NCI-H524 (cell line): ENCODE measurements at regions not wholly inside any gene's neighbourhood (a gene's known extent, or its start where the extent isn't known, plus 50 kb on each side); places are given as distances from the start of the nearest gene placed in this dataset.
"Not testable (repeated sequence)": the region's sequence is repeated elsewhere in the genome, so short reads cannot be mapped to it uniquely, and the experiment has no call there.

ENCODE experiments used
- DNase-seq, 2 experiments: peaks; one replicate each; lab custom pipeline; 2025; lab: John Stamatoyannopoulos, UW

DNA sequence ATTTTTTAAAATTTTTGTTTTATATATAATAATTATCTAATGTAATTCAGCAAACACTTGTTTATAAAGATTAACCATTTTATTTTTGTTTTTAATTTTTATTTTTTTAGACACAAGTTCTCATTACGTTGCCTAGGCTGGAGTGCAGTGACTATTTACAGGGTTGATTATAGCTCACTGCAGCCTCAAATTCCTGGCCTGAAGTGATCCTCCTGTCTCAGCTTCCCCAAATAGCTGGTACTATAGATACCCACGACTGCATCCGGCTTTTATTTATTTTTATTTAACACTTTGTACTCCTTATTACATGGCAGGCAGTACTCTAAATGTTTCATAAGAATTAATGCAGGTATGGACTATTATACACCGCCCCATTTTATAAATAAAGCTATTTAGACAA, 288.7 kb downstream of the MDFIC start:
- no peak for DNase-seq

DNA sequence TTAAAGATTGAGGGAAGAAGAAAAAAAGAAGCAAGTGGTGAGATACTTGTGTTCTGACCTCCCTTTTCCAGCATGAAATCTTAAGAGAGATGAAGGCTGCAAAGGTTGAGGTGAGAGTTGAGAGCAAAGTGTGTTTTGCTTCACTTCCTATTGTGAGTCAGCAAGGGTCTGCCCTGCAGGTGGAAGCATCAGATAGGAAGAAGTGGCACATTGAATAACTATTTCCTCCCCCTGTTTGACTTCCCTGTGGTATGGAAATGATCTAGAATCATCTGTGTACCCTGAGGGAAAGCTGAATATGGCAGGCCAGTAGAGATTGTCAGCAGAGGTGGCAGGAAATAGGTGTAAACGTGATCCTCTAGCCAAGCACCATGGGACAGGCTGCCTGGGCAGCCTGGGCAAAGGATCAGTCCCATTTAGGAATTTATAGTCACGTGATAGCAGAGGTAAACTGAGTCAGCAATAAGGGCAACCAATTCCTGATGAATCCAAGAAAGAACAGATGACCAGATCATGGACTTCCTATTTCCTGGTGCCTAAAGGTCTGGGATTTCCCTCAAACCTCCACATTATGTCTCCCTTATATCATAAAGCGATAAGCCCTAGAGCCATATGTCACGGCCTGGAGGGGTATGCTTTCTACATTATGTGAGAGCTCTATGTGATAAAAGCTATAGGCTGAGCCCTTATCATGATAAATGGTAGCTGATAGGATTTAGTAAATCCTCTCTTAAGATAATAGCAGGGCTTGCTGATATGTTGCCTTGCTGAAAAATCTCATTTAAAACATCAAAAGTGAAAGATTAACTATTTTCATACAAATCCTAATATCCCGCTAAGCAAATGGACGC, 287.0 kb downstream of the MDFIC start:
- peak in 1 of 2 experiments; percentile 52 for DNase-seq

DNA sequence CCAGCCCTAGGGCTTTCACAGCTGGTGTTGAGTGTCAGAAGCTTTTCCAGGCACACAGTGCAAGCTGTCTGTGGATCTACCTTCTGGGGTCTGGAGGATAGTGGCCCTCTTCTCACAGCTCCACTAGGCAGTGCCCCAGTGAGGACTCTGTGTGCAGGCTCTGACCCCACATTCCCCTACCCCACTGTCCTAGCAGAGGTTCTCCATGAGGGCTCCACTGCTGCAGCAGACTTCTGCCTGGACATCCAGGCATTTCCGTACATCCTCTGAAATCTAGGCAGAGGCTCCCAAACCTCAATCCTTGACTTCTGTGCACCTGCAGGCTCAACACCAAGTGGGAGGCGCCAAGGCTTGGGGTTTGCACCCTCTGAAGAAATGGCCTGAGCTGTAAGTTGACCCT, 284.5 kb downstream of the MDFIC start:
- DNase-seq = not testable (repeated sequence)

DNA sequence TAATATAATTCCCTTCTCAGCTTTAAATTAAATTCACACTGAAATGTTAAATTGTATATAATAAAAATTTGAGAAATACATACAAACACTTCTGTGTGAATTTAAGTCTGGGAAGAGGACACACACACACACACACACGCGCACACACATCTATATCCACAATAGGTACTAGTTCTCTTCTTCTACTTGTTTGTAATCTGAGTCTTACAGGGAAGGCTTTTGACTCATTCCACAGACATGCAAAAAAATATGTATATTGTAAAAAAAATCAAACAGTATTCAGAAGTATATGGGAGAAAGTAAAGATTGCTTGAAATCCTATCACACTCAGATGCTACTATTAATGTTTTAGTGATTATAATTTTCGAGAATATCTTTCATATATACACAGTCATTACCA, 276.2 kb downstream of the MDFIC start:
- no peak for DNase-seq

DNA sequence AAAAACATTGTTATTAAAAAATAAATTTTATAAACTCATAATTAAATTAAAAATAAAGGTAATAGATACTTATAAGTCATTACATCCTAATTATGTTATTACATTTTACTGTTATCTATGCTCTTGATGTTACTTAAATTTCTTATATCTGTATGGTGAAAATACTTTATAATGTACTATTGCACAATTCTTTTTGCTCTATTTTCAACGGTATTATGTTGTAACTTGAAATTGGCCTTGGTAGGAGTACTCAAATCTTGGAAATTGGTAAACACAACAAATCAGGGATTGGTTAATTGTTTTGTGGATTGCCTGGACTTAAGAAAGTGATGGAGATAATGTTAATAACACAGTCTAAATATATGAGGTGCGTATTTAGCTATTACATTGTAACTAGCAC, 273.3 kb downstream of the MDFIC start:
- DNase-seq = no peak

DNA sequence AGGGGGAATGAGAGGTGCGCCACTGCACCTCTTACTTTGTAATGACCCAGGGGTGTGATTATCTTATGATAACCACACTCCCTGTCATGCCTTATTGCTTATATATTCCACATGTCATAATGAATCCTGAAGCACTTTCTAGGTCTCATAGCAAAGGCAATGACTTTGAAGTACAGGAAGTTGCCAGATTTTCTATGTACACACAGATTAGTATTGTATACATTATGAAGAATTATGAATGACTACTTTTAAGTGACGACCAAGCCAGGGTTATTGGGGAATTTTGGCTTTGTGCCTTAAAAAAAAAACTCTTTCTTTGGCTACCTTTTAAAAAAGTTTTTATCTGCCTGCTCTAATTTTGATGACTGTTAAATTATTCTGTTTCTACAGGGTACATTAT, 269.6 kb downstream of the MDFIC start:
- DNase-seq = no peak

DNA sequence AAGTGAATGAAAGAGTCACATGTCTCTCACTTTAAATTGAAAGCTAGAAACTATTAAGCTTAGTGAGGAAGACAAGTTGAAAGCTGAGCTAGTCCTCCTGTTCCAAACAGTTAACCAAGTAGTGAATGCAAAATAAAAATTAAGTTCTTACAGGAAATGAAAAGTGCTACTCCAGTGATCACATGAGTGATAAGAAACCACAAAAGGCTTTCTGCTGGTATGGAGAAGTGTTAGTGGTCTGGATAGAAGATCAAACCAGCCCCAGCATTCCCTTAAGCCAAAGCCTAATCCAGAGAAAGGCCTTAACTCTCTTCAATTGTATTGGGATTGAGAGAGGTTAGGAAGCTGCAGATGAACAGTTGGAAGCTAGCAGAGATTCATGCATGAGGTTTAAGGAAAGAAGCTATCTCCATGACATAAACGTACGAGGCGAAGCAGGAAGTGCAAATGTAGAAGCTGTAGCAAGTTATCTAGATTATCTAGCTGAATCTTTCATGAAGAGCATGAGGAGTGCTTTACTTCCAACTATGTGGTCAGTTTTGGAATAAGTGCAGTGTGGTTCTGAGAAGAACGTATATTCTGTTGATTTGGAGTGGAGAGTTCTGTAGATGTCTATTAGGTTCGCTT, 261.6 kb downstream of the MDFIC start:
- no peak for DNase-seq

DNA sequence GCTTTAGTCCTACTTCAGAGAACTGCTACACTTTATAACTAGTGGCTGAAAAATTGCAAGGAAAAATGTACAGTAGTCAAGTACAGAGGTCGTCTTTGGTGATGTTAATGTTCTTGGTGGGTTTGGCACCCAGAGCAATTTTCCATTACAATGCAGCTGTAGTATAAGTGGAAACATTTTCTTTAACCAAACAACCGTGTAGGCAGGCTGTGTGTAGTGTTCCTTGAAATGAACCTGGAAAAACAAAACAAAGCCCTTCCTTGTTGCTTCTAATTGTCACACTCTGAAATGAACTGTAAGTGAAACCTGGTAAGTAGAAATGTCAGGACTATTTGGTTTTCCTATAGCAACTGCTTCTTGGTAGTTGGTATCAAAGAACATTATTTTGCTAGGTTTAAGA, 256.9 kb downstream of the MDFIC start:
- DNase-seq = no peak

DNA sequence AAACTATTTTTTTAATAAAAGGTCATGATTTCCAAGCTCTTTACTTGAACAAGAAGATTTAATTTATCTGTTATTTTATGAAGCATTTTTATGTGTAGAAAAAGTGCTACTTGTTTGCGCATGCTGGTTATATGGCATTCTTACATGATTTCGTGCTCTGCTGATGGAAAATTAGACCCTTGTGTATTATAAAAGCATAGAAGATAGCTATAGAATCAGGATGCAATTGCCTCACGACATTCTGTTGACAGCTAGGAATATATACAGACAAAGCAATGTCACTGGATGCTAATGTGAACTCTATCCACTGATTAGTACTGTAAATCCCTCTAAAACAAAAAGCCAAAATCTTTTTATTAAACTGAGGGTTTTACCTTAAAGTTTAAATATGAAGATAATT, 255.9 kb downstream of the MDFIC start:
- no peak for DNase-seq

DNA sequence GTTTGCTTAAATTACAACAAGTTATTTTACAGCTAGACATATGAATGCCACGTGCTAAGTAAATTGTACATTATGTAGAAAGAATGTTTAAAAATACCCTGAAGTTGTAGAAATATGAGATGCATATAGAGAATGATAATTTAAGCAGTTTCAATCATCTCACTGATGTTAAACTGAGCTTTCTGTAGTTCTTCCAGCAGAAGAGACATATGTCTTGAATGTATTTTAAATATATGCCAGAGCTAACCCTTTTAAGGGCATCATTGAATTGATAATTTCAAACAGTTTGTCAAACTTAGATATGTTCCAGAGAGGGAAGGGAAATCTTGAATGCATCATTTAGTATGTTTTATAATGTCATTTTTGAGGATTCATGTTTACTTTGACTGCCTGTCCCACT, 255.2 kb downstream of the MDFIC start:
- DNase-seq = no peak

DNA sequence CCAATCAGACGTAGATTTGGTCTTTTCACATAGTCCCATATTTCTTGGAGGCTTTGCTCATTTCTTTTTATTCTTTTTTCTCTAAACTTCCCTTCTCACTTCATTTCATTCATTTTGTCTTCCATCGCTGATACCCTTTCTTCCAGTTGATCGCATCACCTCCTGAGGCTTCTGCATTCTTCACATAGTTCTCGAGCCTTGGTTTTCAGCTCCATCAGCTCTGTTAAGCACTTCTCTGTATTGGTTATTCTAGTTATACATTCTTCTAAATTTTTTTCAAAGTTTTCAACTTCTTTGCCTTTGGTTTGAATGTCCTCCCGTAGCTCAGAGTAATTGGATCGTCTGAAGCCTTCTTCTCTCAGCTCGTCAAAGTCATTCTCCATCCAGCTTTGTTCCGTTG, 250.5 kb downstream of the MDFIC start:
- DNase-seq = not testable (repeated sequence)

DNA sequence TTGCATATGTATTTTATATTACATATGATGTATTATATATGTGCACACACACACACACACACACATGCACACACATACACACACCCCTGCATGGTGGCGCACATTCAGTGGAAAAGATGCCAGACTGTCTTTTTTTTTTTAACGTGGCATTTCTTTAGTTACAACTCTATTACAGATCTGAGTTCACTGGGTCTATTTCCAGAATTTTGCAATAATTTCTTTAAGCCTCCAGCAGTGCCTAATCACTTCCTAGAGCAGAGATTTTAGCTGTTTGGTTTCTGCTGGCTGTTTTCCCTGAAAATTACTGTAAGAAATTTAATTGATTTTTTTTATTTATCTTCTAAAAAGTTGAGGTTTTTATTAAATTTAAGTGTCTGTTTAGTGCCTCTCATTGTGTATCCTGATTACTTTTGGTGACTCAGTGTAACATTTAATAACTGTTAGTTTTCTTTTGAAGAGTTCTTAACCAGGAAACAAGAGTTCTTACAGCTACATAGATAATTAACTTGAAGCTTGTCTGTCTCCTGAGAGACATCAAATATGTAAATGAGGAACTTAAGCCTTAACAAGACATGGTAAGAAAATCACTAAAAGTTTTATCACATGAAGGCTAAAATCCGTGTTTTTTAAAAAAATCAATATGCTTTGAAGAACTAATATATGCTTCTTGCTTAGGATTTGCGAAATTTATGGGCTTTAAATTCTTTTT, 232.0 kb downstream of the MDFIC start:
- no peak for DNase-seq

DNA sequence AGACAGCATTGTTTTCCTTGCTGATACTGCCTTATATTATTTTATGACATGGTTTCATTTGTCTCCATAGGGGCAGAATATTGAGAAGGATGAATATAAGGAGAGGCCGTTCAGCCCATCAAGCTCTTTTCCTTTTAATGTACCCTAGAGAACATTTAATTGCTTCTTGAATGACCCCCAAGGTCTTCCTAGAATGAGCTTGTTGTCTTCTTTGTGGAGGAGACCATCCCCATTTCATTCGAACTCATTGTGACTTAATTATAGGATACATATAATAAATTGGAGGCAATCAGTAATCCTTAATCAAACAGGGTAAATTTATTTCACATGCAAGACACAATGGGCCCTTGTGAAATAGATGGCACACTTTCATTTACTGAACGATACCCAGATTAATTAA, 231.3 kb downstream of the MDFIC start:
- no peak for DNase-seq

DNA sequence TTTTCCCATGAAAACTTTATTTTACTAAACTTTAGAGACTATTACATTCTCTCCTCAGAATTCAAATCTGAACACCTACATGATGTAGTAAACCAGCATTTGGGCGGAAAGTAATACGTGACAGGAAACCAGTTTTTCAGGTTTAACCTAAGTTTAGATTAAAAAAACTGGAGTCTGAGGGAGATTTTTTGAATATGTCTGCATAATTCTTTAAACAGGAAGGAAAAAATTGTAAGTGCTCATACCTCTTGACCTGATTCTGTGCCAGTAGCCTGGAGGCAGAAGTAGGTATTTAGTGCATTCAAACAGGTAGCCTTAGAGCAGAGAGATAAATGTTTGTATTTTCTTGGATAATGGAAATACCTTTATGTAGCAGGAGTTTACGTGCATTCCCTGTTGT, 224.3 kb downstream of the MDFIC start:
- DNase-seq = no peak

DNA sequence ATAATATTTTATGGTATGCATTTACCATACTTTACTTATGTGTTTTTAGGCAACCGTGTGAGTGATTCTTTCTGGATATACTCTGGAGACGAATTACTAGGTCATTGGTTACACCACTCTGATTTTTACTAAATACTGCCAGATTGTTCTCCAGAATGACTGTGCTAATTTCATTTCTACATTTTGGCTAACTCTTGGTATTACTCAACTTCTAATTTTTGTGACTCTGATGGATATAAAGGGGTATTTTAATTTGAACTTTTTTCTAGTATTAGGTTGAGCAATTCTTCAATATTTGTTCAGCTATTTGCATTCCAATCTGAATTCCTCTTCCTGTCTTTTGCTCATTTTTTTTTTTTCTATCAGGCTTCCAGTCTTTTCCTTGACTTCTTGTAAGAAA, 223.6 kb downstream of the MDFIC start:
- no peak for DNase-seq

DNA sequence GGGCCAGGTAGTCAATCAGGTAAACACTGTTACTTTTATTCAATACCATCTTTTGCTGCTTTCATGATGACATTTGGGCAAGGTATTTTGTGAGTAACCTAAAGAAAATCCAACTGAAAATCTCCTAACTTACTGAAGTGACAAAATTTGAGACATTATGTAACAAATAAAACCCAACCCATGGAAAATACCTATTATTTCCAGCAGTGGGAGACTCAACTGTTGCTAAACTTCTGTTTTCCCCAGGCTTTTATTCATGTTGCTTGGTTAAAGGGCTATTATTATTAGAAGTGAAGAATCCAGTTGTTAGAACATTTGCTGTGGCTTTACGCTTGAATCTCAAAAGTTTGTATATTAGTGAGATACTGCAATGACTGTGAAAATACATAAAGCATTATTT, 215.9 kb downstream of the MDFIC start:
- DNase-seq = no peak

DNA sequence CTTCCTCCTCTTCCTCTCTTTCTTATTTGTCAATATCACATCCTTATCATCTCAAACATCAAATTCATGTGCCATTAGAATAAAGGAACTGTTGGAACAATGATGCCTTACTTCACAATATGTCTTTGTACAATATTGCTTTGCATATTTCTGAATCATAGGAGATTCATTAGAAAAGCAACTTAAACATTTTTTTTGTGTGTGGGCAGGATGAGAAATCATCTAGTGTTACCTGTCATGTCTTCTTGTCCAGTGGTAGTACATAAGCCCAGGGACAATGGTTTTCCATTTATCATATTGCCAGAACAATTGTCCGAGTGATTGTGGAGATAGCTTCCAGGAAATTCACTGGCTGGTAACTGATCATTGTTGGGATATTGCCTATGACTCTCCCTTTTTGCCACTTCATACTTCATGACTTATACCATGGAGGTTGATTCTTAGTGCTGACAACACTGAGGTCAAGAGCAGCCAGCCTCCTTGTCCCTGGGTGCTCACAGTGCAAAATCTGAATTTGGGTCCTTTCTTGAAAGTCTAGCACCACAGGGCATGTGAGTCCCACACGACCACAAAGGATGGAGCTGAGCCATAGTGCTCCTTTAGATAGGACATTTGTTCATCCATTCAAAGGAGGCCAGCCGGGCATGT, 215.0 kb downstream of the MDFIC start:
- DNase-seq = no peak

DNA sequence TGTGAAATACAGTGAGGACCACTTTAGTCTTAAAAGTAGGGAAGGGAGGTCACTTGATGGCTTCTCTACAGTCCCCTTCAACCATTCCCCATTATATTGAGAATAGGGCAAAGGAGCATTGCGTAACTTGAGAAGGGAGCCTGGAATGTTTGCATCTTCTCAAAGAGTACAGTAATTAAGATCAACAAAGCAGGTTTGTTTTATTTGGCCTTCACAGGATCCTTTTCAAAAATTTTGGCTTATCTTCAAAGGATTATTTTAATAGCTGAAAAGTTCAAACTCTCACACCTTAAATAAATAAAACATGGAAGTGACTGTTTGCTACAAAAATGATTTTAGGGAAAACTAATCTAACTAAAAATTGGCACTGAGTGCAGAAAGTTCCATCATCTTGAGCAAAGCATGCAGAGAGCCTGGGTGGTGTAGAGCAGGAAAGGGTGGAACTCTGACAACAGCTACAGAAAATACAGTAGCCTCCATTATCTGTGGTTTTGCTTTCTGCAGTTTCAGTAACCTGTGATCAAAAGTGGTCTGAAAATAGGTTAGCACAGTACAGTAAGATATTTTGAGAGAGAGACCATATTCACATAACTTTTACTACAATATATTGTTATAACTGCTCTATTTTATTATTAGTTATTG, 214.0 kb downstream of the MDFIC start:
- no peak for DNase-seq

DNA sequence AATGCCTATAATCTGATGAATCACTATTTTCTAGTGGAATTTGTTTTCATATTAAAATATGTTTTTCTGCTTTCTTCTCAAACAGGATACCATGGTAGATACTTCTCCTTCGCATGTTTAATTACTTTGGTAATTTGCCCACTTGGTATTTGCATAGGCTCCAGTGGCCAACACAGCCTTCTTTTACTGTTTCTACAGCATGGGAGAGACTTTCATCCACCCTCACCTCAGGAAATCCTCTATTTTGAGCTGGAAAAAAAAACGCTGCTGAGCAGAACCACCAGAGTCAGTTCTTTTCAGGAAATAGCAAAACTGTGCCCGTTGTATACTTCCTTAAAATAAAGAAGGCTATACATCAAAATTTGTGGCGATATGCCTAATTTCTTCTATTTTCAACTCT, 213.3 kb downstream of the MDFIC start:
- no peak for DNase-seq

DNA sequence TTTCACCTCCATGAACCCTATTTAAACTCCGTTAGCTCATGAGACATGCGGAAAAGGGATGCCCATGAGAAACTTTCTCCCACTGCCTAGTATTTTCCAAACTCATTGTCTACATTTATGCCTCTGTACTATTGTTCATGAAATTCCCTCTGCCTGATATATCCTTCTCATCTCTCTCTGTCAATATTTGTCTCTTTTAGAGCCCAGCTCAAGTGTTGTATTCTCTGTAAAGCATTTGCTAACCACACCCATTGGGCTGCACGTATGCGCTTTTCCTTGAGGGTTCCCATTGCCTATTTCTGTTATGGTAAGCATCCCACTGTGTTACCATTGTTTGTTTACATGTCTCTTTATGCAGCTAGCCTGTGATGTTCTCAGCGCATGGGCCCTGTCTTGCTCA, 211.4 kb downstream of the MDFIC start:
- DNase-seq = no peak

DNA sequence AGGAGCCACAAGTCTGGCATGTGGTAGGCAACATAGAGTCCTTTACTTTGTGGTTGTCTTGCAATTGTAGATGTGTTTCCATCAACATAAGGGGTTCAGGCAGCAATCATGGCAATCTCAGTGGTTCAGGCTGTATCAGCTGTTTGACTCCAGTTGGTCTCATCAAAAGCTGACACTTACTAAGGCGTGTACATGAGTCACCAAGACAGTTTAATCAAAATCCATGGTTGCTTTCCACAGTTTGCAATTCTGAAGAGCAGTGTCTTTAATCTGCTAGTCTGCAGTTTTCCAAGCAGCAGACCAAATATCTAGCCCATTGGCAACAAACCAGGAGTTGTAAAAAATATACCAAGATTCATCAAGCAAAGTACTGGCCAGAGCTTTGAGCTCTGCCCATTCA, 210.2 kb downstream of the MDFIC start:
- DNase-seq = no peak

DNA sequence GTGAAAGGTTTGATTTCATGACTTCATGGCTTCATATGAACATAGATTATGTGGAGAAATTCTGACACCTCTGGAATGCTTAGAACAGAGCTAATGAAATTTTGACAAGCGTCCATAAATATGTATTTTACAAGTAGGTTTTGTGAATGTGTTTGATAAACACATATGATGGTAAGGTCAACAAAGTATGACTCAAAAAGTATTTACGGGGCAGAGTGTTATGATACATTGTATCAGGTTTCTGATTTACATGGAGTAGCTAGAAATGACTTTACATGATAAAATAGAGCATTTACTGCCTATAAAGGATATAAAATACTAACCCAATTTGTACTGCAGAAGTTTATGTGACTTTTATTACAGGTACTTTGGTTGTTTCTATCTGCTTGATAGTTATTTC, 206.3 kb downstream of the MDFIC start:
- no peak for DNase-seq
